GM21717 (cell line): ENCODE measurements at regions not wholly inside any gene's neighbourhood (a gene's known extent, or its start where the extent isn't known, plus 50 kb on each side); places are given as distances from the start of the nearest gene placed in this dataset.
"Not testable (repeated sequence)": the region's sequence is repeated elsewhere in the genome, so short reads cannot be mapped to it uniquely, and the experiment has no call there.

Experiments used
- ATAC-seq: cut with Tn5 transposase; IDR thresholded peaks from one replicate; pipeline ENCODE4 v1.9.1; 2021; ENCODE audit warnings: mild to moderate bottlenecking, moderate library complexity; ENCODE audit not compliant: unreplicated experiment

DNA sequence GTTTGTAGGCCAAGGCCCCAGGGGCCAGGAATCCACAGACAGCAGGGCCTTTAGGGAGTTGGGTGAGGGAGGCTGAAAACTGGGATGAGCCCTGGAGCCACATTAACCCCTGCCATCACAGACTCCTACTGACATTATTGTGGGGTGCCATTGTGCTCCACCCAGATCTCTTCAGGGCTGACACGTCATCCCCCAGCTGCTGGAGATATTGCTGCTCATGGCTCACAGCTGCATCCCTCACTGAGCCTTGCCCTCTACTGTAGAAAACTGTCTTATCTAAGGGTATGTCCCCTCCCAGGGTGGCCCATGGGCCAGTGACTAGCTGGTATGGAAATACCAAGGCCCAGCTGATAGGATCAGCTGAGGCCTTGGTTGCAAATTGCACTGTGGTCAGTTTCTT, 87.3 kb upstream of the PRR23C start:
- no peak for ATAC-seq

GRCh38 chr3:139132976-139133375, 88.3 kb upstream of the PRR23C start:
- ATAC-seq, result no peak

- ATAC-seq, result no peak
These were observed 90.1 kb upstream of the PRR23C start for GRCh38 chr3:139134678-139135372.

DNA sequence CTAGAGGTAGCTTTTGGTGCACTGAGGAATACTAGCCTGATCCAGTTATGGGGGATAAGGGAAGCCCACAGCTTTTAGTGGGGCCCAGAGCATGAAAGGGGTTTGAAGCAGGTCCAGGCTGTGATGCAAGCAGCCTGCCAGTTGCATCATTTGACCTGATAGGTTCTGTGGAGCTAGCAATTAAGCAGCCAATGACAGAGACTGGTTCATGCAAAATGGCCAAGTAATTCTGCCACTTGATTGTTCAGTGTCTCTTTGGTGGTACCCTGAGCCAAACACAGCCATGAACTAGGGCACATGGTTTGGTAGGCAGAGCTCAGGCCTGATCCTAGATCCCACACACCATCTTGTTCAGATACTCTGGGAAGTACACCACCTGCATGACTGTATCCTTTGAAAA, 91.0 kb upstream of the PRR23C start:
- ATAC-seq, result no peak

DNA sequence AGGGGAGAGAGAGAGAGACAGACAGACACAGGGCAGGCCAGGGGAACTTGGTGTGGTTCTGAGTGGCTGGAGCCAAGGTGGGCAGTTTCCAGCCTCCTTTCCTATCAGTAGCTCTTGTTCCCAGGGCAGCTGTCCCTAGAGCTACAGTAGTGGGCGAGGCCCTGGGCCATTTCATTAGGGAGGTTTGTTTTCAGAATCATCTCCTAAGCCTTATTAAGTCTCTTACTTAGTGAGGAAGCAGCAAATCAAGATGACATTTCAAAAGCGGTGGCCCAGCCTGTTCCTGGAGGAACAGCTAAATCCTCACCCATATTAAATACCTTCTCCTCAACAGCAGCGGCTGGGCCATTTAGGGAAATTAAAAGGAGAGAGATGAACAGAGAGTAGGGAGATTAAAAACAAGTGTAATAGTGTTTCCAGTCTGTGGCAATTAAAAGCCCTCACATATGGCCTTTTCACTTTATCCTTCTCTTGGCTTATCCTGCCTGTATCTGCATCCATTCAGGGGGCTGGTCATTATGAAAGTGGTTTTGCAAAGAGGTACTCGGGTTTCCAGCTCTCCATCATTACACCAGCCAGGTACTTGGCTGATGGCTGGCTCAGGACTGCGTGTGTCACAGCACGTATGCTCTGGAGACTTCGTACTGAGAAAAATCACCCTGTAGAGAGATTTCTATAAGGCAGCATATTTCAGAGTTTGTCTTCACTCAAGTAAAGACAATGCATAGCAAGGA, 91.9 kb upstream of the PRR23C start:
- ATAC-seq, result no peak

- no peak for ATAC-seq
These were observed 95.9 kb upstream of the PRR23C start for GRCh38 chr3:139140553-139140952.

DNA sequence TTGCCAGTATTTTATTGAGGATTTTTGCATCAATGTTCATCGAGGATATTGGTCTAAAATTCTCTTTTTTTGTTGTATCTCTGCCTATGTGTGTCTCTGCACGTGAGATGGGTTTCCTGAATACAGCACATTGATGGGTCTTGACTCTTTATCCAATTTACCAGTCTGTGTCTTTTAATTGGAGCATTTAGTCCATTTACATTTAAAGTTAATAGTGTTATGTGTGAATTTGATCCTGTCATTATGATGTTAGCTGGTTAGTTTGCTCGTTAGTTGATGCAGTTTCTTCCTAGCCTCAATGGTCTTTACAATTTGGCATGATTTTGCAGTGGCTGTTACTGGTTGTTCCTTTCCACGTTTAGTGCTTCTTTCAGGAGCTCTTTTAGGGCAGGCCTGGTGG, 101.3 kb upstream of the PRR23C start:
- not testable (repeated sequence) for ATAC-seq

GRCh38 chr3:139151530-139151929, 106.8 kb upstream of the PRR23C start:
- no peak for ATAC-seq

- ATAC-seq, result not testable (repeated sequence)
These were observed 108.7 kb upstream of the PRR23C start for GRCh38 chr3:139153434-139153833.

DNA sequence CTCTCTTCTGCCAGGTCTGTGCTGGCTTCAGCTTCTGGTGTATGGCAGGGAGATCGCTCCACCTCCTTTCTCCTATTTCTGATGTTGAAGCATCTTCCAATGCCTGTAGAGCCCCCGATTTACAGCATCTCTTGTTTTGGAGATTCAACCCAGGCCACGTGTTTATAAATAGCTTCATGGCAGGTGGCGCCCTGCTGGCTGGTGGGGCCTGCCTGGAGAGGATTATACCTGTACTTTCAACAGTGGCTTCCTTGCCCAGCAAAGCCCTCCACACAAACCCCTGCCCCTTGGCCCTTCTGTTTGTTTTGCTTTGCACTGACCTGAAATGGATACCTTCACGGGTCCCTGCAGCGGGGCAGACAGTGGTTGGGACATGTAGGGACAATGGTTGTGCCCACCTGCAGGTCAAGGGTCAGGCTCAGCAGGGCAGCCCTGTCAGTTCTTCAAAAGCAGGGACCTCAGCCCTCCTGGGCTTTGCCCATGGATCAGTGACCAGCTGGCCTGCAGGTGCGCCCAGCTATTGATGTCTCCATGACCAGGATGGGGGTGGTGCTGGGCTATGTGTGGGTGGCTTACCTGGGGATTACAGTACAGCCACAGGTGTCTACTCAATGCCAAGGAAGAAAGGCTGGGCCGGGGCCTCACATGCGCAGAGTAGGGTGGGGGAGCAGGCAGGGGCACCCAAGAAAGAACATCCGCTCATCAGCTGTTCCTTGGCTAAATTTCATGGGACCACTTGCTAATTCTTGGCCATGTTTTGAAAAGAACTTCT, 112.7 kb upstream of the PRR23C start:
- no peak for ATAC-seq

DNA sequence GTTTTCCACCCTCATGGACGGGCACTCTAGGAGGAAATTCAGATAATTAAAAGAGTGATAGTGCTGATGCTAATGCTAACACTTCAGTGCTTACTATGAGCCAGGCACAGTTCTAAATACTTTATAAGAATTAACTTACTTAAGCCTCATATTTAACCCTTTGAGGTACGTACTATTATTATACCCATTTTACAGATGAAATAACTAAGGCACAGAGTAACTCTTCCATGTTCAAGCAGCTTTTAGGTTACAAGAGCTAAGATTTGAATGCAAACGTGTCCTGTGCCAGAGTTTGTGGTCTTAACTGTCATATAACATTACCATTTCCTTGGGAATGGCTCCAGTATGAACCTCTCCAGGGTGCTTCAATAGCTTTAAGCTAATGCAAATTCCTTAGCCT, 114.7 kb upstream of the PRR23C start:
- no peak for ATAC-seq

DNA sequence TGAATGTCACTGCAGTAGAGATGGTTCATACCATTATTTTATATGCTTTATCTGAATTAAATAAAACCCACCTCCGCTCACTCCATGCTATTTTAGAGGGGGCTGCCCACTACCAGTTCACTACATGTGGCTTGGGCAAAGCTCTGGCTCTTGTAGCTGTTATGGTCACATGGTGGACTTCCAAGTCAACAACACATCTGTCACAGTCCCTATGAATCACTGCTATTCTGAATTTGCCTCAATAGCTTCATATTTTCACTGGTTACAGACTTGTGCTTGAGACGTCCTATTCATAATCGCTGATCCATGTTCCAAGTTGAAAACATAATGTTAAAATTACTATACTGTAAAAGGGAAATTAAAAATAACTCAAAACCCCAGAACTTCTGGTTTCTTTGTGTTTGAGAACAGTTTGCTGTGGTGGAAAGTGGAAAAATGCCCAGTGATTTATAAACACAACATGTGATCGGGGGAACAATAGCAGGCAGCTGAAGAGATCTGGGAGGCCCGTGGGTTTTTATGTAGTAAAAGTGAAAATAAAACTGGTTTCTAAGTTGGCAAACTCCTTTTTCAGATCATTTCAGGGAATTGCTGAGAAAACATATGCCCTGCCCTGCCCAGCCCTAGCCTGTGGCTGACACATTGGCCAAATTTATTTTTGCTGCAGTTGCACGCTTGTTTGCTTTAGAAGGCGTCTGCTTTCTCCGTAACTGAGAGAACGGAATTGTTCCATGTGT, 128.8 kb upstream of the PRR23C start:
- no peak for ATAC-seq

GRCh38 chr3:139180489-139180888, 135.8 kb upstream of the PRR23C start:
- ATAC-seq, result no peak

- ATAC-seq, result no peak
These were observed 137.5 kb upstream of the PRR23C start for GRCh38 chr3:139182143-139182542.

DNA sequence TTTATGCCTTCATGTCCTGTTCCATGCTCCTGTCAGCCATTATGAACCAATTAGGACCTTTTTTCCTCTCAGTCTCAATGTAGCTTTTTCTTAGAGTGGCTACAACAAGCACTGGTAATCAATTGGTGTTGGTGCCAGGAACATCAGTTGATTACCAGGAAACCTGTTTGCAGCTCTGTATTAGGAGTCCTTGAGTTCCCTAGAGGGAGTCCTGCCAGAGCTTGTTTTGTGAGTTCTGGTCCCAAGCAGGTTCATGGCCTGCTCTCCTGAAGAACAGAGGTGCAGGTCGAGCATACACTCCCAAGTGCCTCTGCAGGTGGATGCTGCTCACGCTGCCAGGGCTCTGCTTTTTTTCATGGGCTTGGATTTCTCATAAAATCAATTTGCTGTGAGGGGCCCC, 137.9 kb upstream of the PRR23C start:
- no peak for ATAC-seq

- ATAC-seq, result no peak
These were observed 140.8 kb upstream of the PRR23C start for GRCh38 chr3:139185527-139185926.

- no peak for ATAC-seq
These were observed 142.5 kb upstream of the PRR23C start for GRCh38 chr3:139187154-139187553.

GRCh38 chr3:139187648-139188047, 143.0 kb upstream of the PRR23C start:
- ATAC-seq, result no peak

DNA sequence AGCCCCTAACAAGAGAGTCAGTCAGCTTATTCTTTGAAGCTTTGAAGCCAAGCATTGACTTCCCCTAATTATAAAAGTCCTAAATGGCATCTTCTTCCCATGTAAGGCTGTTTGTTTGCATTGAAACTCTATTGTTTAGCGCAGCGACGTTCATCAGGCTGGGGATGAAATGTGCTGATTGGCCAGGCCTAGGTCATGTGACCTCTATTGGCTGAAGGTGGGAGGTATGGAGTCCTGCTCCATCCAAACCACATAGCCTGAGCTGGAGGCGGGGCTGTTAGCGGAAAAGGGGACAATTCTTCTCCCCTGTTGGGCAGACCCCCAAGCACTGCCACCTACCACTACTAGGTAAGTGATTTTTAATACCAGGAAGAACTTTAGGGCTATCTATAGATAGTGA, 145.3 kb upstream of the PRR23C start:
- ATAC-seq, result no peak

GRCh38 chr3:139194421-139194820, 149.4 kb upstream of the MRPS22 start:
- ATAC-seq, result not testable (repeated sequence)

- ATAC-seq, result not testable (repeated sequence)
These were observed 147.7 kb upstream of the MRPS22 start for GRCh38 chr3:139196146-139196545.
